Astrocyte of the spinal cord (primary cell): ENCODE measurements at regions not wholly inside any gene's neighbourhood (a gene's known extent, or its start where the extent isn't known, plus 50 kb on each side); places are given as distances from the start of the nearest gene placed in this dataset.
A peak's percentile ranks its signal among the peaks of the same experiment; 100 is the strongest.

Source experiments
- DNase-seq: peaks from one replicate; pipeline ENCODE4 v3.0.0; 2011; ENCODE audit warnings: low read depth, low spot score
- H3K4me3 ChIP-seq: 2 replicates; pipeline ENCODE4 v1.5.1; 2011; ENCODE audit warnings: low read depth, mild to moderate bottlenecking, low read length, moderate library complexity
- CTCF ChIP-seq: IDR thresholded peaks from 2 replicates; pipeline ENCODE4 v1.5.1; 2012; ENCODE audit warnings: low read depth, mild to moderate bottlenecking, low read length, inconsistent platforms
- in situ Hi-C: cut with HindIII; loops from 2 replicates; pipeline ENCODE4 v1.10.0; 2017; ENCODE audit warnings: low sequenced_read_pairs

DNA sequence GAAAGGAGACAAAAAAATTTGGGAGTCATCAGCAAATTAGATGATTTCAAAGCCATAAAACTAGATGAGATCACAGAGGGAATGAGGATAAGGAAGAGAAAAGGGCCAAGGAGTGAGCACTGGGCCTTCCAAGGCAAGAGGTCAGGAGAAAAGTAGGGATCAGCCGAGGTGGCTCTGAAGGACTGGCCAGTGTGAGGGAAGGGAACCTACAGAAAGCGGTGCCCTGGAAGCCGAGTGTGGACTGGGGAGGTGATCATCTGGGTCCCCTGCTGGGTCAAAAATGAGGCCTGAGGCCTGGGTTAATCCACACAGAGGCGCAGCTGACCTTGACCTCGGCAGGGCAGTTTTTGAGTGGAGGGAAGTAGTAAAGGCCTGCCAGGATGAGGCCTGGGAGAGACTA, 133.8 kb downstream of the SMIM20 start:
- H3K4me3 ChIP-seq = no peak overlapping the region
- no peak for DNase-seq
- TF ChIP-seq CTCF = no peak
- in situ Hi-C loops = no loop called here

- no peak for TF ChIP-seq CTCF
- H3K4me3 ChIP-seq = no peak overlapping the region
- DNase-seq = peak; percentile 87
- in situ Hi-C loops = no loop called here
Measured at GRCh38 chr4:26048378-26048882, 134.4 kb downstream of the SMIM20 start.

GRCh38 chr4:26048950-26049349, 134.9 kb downstream of the SMIM20 start:
- no peak for TF ChIP-seq CTCF
- no peak overlapping the region for H3K4me3 ChIP-seq
- in situ Hi-C loops = no loop called here
- DNase-seq = peak; percentile 16

- in situ Hi-C loops = no loop called here
- H3K4me3 ChIP-seq = no peak overlapping the region
- TF ChIP-seq CTCF = no peak
- no peak for DNase-seq
Measured at GRCh38 chr4:26049447-26049846, 135.4 kb downstream of the SMIM20 start.

DNA sequence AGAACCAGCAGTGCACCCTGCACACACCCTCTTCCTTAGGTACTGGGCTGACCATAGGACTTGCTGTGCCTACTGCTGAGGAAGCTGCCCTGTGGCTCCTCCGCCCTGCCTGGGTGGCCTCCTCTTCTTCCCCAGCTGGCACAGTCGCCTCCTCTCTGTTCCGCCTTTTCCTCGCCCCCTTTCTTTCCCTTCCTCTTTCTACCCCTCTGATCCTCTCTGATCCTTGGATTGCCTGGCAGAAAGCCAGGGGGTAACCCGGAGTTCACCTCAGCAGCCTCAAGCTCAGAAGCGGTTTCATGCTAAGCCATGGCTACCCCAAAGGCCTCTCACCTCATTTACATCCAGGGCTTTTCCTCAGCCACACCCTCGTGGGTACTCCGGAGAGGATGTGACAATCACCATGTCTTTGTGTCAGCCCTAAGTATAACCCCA, 136.2 kb downstream of the SMIM20 start:
- no peak for TF ChIP-seq CTCF
- no peak for DNase-seq
- in situ Hi-C loops = no loop called here
- no peak overlapping the region for H3K4me3 ChIP-seq

- TF ChIP-seq CTCF = no peak
- in situ Hi-C loops = no loop called here
- DNase-seq = no peak
- H3K4me3 ChIP-seq = no peak overlapping the region
Measured at GRCh38 chr4:26050671-26051070, 136.7 kb downstream of the SMIM20 start.

- in situ Hi-C loops = no loop called here
- no peak for TF ChIP-seq CTCF
- no peak for DNase-seq
- no peak overlapping the region for H3K4me3 ChIP-seq
Measured at GRCh38 chr4:26051240-26051639, 137.2 kb downstream of the SMIM20 start.
